A549 (cell line): ENCODE measurements at regions not wholly inside any gene's neighbourhood (a gene's known extent, or its start where the extent isn't known, plus 50 kb on each side); places are given as distances from the start of the nearest gene placed in this dataset.

ENCODE experiments used
- ATAC-seq, 2 experiments: fragments of 200-7000 bp in 1 of 2; fragments of >200 bp in 1 of 2; cut with Nextera tagmentation in 1 of 2; cut with Tn5 transposase in 1 of 2; 3 replicates each; pipeline versions ENCODE4 v1.8.0 to v1.9.1; 2018 to 2020; ENCODE audit warnings: mild to moderate bottlenecking in 1 of 2, moderate library complexity in 1 of 2
- CTCF ChIA-PET: fragments of 300-600 bp; sonication (Branson Sonifier 250); formaldehyde crosslinking; extraction: SDS; loops from one replicate; lab custom pipeline; 2021; ENCODE audit warnings: antibody characterized with exemption, inconsistent platforms; lab: Yijun Ruan, JAX
- POLR2A ChIA-PET: fragments of 350-600 bp; formaldehyde crosslinking; extraction: SDS; loops from one replicate; lab custom pipeline; 2021; ENCODE audit warnings: antibody characterized with exemption, inconsistent platforms; lab: Yijun Ruan, JAX
- DNase-seq, 2 experiments: peaks; one replicate each; pipeline versions ENCODE4 v3.0.0 to v3.0.0-alpha.2; 2011 to 2016; ENCODE audit warnings: low read depth in 1 of 2, low spot score in 1 of 2
- FAIRE-seq: peaks from 2 replicates; lab custom pipeline; 2011; peaks lifted over from hg19 to GRCh38; lab: Jason Lieb, UNC
- H3K27ac ChIP-seq, 2 experiments: fragments of >200 bp; sonication (Bioruptor Twin); formaldehyde crosslinking; 3 replicates each; pipeline ENCODE4 v1.5.1; 2016 to 2017
- H3K4me1 ChIP-seq: fragments of >200 bp; sonication (Bioruptor Twin); formaldehyde crosslinking; 3 replicates; pipeline ENCODE4 v1.6.1; 2016
- H3K4me2 ChIP-seq: fragments of >200 bp; sonication (Bioruptor Twin); formaldehyde crosslinking; 3 replicates; pipeline ENCODE4 v1.6.1; 2016
- H3K4me3 ChIP-seq: fragments of >200 bp; sonication (Bioruptor Twin); formaldehyde crosslinking; 3 replicates; pipeline ENCODE4 v1.5.1; 2016
- H3K9me3 ChIP-seq: fragments of >200 bp; sonication (Bioruptor Twin); formaldehyde crosslinking; 3 replicates; pipeline ENCODE4 v1.6.1; 2016
- BHLHE40 ChIP-seq: IDR thresholded peaks from 2 replicates; pipeline ENCODE4 v1.6.1; 2012; ENCODE audit warnings: low read depth, low read length, inconsistent platforms
- CBX2 ChIP-seq: fragments of 200-600 bp; sonication (generic); IDR thresholded peaks from 2 replicates; pipeline ENCODE4 v1.6.1; 2016; ENCODE audit warnings: low read depth, mild to moderate bottlenecking, borderline replicate concordance
- CHD4 ChIP-seq: fragments of 200-600 bp; sonication (generic); IDR thresholded peaks from 2 replicates; pipeline ENCODE4 v1.6.1; 2016; ENCODE audit warnings: antibody characterized with exemption, mild to moderate bottlenecking, borderline replicate concordance
- FOXS1 ChIP-seq: fragments of 250-450 bp; sonication (Bioruptor Pico); IDR thresholded peaks from 2 replicates; pipeline ENCODE4 v1.5.0; 2020; ENCODE audit warnings: mild to moderate bottlenecking, moderate library complexity
- HEYL ChIP-seq: fragments of 250-450 bp; sonication (Bioruptor Pico); IDR thresholded peaks from 2 replicates; pipeline ENCODE4 v1.8.0; 2021; ENCODE audit warnings: mild to moderate bottlenecking, moderate library complexity
- HOXB13 ChIP-seq: fragments of 250-450 bp; sonication (Bioruptor Pico); IDR thresholded peaks from 2 replicates; pipeline ENCODE4 v1.5.0; 2020; ENCODE audit warnings: low read depth, mild to moderate bottlenecking, moderate library complexity
- HOXB5 ChIP-seq: fragments of 250-450 bp; sonication (Bioruptor Pico); IDR thresholded peaks from 2 replicates; pipeline ENCODE4 v1.5.0; 2020; ENCODE audit warnings: mild to moderate bottlenecking, moderate library complexity
- JUNB ChIP-seq: fragments of >200 bp; sonication (Bioruptor Twin); formaldehyde crosslinking; IDR thresholded peaks from 2 replicates; pipeline ENCODE4 v1.6.1; 2016
- KDM5A ChIP-seq: fragments of 200-600 bp; sonication (generic); IDR thresholded peaks from 2 replicates; pipeline ENCODE4 v1.6.1; 2016; ENCODE audit warnings: antibody characterized with exemption, mild to moderate bottlenecking
- MAFK ChIP-seq: fragments of 450-650 bp; IDR thresholded peaks from 2 replicates; pipeline ENCODE4 v1.6.1; 2014; ENCODE audit not compliant: partially characterized antibody
- MAZ ChIP-seq: fragments of 150-350 bp; IDR thresholded peaks from 2 replicates; pipeline ENCODE4 v1.6.1; 2014; ENCODE audit warnings: antibody characterized with exemption, low read depth, low read length, borderline replicate concordance
- MYC ChIP-seq: IDR thresholded peaks from 2 replicates; pipeline ENCODE4 v1.6.1; 2012; ENCODE audit warnings: mild to moderate bottlenecking, inconsistent platforms, low read length, improper control_type of control experiment, borderline replicate concordance
- NFE2L2 ChIP-seq: fragments of 150-350 bp; conservative IDR thresholded peaks from 2 replicates; pipeline ENCODE4 v1.6.1; 2014; ENCODE audit warnings: low read length
- NPAS2 ChIP-seq: fragments of 250-450 bp; sonication (Bioruptor Pico); IDR thresholded peaks from 2 replicates; pipeline ENCODE4 v1.8.0; 2022; ENCODE audit warnings: mild to moderate bottlenecking, moderate library complexity, borderline replicate concordance
- PHF8 ChIP-seq: fragments of 200-600 bp; sonication (generic); IDR thresholded peaks from 2 replicates; pipeline ENCODE4 v1.6.1; 2016; ENCODE audit warnings: low read depth, mild to moderate bottlenecking, antibody characterized with exemption, moderate library complexity, borderline replicate concordance
- POLR2A ChIP-seq: IDR thresholded peaks from 2 replicates; pipeline ENCODE4 v1.6.1; 2012; ENCODE audit warnings: mild to moderate bottlenecking, low read length
- RARB ChIP-seq: fragments of 250-450 bp; sonication (Bioruptor Pico); IDR thresholded peaks from 2 replicates; pipeline ENCODE4 v1.8.0; 2021; ENCODE audit warnings: mild to moderate bottlenecking, moderate library complexity
- SREBF2 ChIP-seq: fragments of 450-650 bp; IDR thresholded peaks from 2 replicates; pipeline ENCODE4 v1.6.1; 2014; ENCODE audit warnings: mild to moderate bottlenecking, moderate library complexity
- TFCP2L1 ChIP-seq: fragments of 250-450 bp; sonication (Bioruptor Pico); IDR thresholded peaks from 2 replicates; pipeline ENCODE4 v1.5.0; 2021; ENCODE audit warnings: mild to moderate bottlenecking
- TP53 ChIP-seq: fragments of 250-450 bp; sonication (Bioruptor Pico); IDR thresholded peaks from 2 replicates; pipeline ENCODE4 v1.5.0; 2021; ENCODE audit warnings: mild to moderate bottlenecking, moderate library complexity
- ZFP36 ChIP-seq: fragments of 450-650 bp; IDR thresholded peaks from 2 replicates; pipeline ENCODE4 v1.6.1; 2014; ENCODE audit warnings: borderline replicate concordance; ENCODE audit not compliant: partially characterized antibody
- ZNF302 ChIP-seq: fragments of 250-450 bp; sonication (Bioruptor Pico); IDR thresholded peaks from 2 replicates; pipeline ENCODE4 v1.9.0; 2021; ENCODE audit warnings: inconsistent platforms, mild to moderate bottlenecking, moderate library complexity
- WGBS: methylation state at CpG from one replicate; pipeline ENCODE4 v1.1.6; 2017; ENCODE audit errors: missing lambda C conversion rate; 5-methylcytosine and 5-hydroxymethylcytosine counted together
- TF ChIP-seq, protein P1 (sequence below): IDR thresholded peaks from 2 replicates; pipeline ENCODE4 v1.6.1; 2012; ENCODE audit warnings: low read depth, borderline replicate concordance
- TF ChIP-seq, protein P2 (sequence below): fragments of 450-650 bp; IDR thresholded peaks from 2 replicates; pipeline ENCODE4 v1.6.1; 2014; ENCODE audit warnings: antibody characterized with exemption
- TF ChIP-seq, protein P3 (sequence below): fragments of 150-350 bp; IDR thresholded peaks from 2 replicates; pipeline ENCODE4 v1.6.1; 2014; ENCODE audit warnings: low read depth, mild to moderate bottlenecking, low read length
- TF ChIP-seq, protein P4 (sequence below): fragments of 250-450 bp; sonication (Bioruptor Pico); IDR thresholded peaks from 2 replicates; pipeline ENCODE4 v1.5.0; 2021; ENCODE audit warnings: mild to moderate bottlenecking, moderate library complexity, borderline replicate concordance

DNA sequence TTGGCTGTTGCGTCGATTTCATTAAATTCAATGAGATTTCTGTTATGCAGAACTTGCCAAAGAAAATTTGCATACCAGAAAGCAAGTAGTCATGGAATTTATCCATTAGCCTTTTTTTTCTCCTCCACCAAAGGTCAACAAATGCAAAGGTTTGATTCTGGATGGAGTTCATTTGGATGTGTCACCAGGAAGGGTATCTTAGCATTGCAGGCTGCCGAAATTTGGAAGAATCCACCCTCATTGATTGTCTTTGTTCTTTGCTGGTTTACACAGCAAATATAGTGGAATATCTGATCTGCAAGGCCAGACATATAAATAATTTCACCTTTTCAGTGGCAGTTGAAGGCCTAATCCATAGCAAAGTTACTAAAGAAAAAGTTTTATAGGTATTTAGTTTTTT, 229.4 kb upstream of the SLC35B3 start:
- Histone ChIP-seq H3K4me3 (no peak overlapping the region), H3K27ac (no peak overlapping the region), H3K4me2 (no peak overlapping the region), H3K4me1 (no peaks in the 10 kb centered on the region), H3K9me3 (no peaks in the 10 kb centered on the region)
- FAIRE-seq (no peak), DNase-seq (no peak), ATAC-seq (no peak)
- 53% methylated on average over 3 of the region's 3 CpGs for WGBS
- TF ChIP-seq, protein P1, sequence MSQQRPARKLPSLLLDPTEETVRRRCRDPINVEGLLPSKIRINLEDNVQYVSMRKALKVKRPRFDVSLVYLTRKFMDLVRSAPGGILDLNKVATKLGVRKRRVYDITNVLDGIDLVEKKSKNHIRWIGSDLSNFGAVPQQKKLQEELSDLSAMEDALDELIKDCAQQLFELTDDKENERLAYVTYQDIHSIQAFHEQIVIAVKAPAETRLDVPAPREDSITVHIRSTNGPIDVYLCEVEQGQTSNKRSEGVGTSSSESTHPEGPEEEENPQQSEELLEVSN: no peak
- TF ChIP-seq HOXB13 (CRISPR knock-in tag): no peak
- TF ChIP-seq MYC: no peak
- TF ChIP-seq FOXS1 (CRISPR knock-in tag): no peak
- no peak for TF ChIP-seq NPAS2
- no peak for TF ChIP-seq PHF8
- TF ChIP-seq JUNB: no peak
- TF ChIP-seq POLR2A: no peak
- TF ChIP-seq ZNF302 (CRISPR knock-in tag): no peak
- TF ChIP-seq TP53 (CRISPR knock-in tag): no peak
- ChIA-PET CTCF (no interaction called here), POLR2A (no interaction called here)

DNA sequence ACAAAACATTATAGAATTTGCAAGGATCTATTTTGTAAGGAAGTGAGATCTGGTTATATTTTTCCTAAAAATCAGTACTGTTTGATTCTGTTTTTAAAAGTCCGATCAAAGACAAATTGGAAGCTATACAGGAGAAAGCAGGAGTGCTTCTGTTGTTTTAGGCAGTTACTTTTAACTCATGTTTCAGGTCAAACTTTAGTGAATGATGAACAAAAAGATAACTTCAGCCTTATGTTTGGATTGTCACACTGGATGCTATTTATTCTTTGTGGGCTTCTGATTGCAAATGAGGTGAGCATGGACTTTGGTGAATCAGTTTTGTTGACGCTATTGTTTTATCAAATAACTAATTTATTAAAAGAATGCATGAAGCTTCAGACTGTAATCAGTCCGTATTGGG, 228.7 kb upstream of the SLC35B3 start:
- no peak for FAIRE-seq
- no peak for ATAC-seq

DNA sequence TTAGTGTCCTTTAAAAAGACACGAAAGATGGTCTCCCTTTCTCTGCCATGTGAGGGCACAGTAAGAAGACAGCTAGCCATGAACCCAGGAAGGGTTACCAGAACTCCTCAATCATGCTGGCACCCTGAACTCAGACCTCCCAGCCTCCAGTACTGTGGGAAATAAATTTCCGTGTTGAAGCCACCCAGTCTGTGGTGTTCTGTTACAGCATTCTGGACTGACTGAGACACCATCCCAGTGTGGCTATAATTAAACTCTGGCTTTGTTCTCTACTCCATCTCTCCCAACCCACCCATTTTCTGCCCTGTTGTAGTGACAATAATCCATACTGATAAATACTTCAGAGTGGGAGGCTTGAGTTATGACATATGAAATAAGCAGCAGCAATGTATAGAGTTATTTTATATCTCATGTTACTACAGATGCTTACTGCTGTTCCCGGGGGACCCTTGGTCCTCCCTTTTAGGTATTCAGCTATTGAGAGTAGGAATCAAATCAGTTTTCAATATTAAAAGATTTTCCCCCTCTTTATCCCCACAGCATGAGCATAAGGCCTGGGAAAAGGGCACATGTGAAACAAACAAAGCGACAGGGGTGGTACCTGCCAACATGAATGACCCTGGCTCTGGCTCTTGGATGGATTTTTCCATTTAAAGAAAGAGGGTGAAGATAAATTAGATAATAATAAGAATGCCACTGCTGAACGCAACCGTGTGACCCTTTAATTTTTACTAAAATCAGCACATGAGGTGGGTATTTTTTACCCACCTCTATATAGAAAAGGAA, 224.3 kb upstream of the SLC35B3 start:
- H3K4me1 ChIP-seq: no peaks in the 10 kb centered on the region
- CTCF ChIA-PET: no interaction called here
- H3K4me2 ChIP-seq: no peak overlapping the region
- POLR2A ChIA-PET: no interaction called here
- no peak overlapping the region for H3K27ac ChIP-seq
- TF ChIP-seq MAZ (no peak), KDM5A (no peak), SREBF2 (no peak), BHLHE40 (no peak), TFCP2L1 (CRISPR knock-in tag) (no peak), CHD4 (no peak), MAFK (no peak), RARB (CRISPR knock-in tag) (no peak), HEYL (CRISPR knock-in tag) (no peak), NFE2L2 (no peak), ZFP36 (no peak), CBX2 (no peak)
- TF ChIP-seq, protein P2, sequence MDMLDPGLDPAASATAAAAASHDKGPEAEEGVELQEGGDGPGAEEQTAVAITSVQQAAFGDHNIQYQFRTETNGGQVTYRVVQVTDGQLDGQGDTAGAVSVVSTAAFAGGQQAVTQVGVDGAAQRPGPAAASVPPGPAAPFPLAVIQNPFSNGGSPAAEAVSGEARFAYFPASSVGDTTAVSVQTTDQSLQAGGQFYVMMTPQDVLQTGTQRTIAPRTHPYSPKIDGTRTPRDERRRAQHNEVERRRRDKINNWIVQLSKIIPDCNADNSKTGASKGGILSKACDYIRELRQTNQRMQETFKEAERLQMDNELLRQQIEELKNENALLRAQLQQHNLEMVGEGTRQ: no peak
- TF ChIP-seq, protein P3, sequence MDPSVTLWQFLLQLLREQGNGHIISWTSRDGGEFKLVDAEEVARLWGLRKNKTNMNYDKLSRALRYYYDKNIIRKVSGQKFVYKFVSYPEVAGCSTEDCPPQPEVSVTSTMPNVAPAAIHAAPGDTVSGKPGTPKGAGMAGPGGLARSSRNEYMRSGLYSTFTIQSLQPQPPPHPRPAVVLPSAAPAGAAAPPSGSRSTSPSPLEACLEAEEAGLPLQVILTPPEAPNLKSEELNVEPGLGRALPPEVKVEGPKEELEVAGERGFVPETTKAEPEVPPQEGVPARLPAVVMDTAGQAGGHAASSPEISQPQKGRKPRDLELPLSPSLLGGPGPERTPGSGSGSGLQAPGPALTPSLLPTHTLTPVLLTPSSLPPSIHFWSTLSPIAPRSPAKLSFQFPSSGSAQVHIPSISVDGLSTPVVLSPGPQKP: no peak
- TF ChIP-seq, protein P4, sequence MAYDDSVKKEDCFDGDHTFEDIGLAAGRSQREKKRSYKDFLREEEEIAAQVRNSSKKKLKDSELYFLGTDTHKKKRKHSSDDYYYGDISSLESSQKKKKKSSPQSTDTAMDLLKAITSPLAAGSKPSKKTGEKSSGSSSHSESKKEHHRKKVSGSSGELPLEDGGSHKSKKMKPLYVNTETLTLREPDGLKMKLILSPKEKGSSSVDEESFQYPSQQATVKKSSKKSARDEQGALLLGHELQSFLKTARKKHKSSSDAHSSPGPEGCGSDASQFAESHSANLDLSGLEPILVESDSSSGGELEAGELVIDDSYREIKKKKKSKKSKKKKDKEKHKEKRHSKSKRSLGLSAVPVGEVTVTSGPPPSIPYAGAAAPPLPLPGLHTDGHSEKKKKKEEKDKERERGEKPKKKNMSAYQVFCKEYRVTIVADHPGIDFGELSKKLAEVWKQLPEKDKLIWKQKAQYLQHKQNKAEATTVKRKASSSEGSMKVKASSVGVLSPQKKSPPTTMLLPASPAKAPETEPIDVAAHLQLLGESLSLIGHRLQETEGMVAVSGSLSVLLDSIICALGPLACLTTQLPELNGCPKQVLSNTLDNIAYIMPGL (CRISPR knock-in tag): no peak
- 49% methylated on average over 6 of the region's 6 CpGs for WGBS
- no peak overlapping the region for H3K4me3 ChIP-seq
- FAIRE-seq (no peak), ATAC-seq (no peak), DNase-seq (no peak)
- no peaks in the 10 kb centered on the region for H3K9me3 ChIP-seq

More for the DNA sequence above, 228.7 kb upstream of the SLC35B3 start:
- ChIA-PET POLR2A (no interaction called here), CTCF (no interaction called here)
- Histone ChIP-seq H3K27ac (no peak overlapping the region), H3K9me3 (no peaks in the 10 kb centered on the region), H3K4me2 (no peak overlapping the region), H3K4me1 (no peaks in the 10 kb centered on the region), H3K4me3 (no peak overlapping the region)
- DNase-seq: no peak
- no peak for TF ChIP-seq HOXB5
- TF ChIP-seq POLR2A: no peak
- TF ChIP-seq, all 56 proteins: peak for 0
- WGBS: 16% methylated on average over 3 of the region's 3 CpGs
